ENCODE measurements at regions not wholly inside any gene's neighbourhood (a gene's known extent, or its start where the extent isn't known, plus 50 kb on each side); places are given as distances from the start of the nearest gene placed in this dataset.

- H3K9me3 ChIP-seq: no peaks in the 10 kb centered on the region
- no peak overlapping the region for H3K4me3 ChIP-seq
- 55% methylated on average over 2 of the region's 2 CpGs for WGBS (ENCODE audit: insufficient coverage, low coverage, low lambda C conversion rate, missing lambda C conversion rate)
- no peak overlapping the region for H3K27ac ChIP-seq
- no peak for TF ChIP-seq POLR2A (IDR thresholded peaks at IDR 0.05)
- TF ChIP-seq CTCF (IDR thresholded peaks at IDR 0.05): no peak
- no peak for ATAC-seq
- no peaks in the 10 kb centered on the region for H3K4me1 ChIP-seq
- intact Hi-C loops (cut with DNase I): no loop called here
- H3K27me3 ChIP-seq: no peaks in the 10 kb centered on the region
- no peak for DNase-seq
- H3K36me3 ChIP-seq: no peaks in the 10 kb centered on the region
These were observed 788.2 kb downstream of the DSC3 start for GRCh38 chr18:30254331-30254730.

- no peak overlapping the region for H3K4me3 ChIP-seq
- TF ChIP-seq POLR2A (IDR thresholded peaks at IDR 0.05) (no peak), CTCF (IDR thresholded peaks at IDR 0.05) (no peak)
- ATAC-seq: no peak
- H3K27me3 ChIP-seq: no peaks in the 10 kb centered on the region
- no peak for DNase-seq
- no peaks in the 10 kb centered on the region for H3K36me3 ChIP-seq
- no peaks in the 10 kb centered on the region for H3K9me3 ChIP-seq
- no peaks in the 10 kb centered on the region for H3K4me1 ChIP-seq
- intact Hi-C loops (cut with DNase I): no loop called here
- no peak overlapping the region for H3K27ac ChIP-seq
These were observed 794.5 kb downstream of the DSC3 start for GRCh38 chr18:30248056-30248455.

- Histone ChIP-seq H3K36me3 (no peaks in the 10 kb centered on the region), H3K9me3 (no peaks in the 10 kb centered on the region), H3K27me3 (no peaks in the 10 kb centered on the region), H3K27ac (no peak overlapping the region), H3K4me3 (no peak overlapping the region), H3K4me1 (no peaks in the 10 kb centered on the region)
- no peak for DNase-seq
- intact Hi-C loops (cut with DNase I): no loop called here
- ATAC-seq: no peak
- 46% methylated on average over 3 of the region's 3 CpGs for WGBS (ENCODE audit: insufficient coverage, low coverage, low lambda C conversion rate, missing lambda C conversion rate)
- TF ChIP-seq POLR2A (IDR thresholded peaks at IDR 0.05) (no peak), CTCF (IDR thresholded peaks at IDR 0.05) (no peak)
These were observed 796.6 kb downstream of the DSC3 start for GRCh38 chr18:30245766-30246455.

DNA sequence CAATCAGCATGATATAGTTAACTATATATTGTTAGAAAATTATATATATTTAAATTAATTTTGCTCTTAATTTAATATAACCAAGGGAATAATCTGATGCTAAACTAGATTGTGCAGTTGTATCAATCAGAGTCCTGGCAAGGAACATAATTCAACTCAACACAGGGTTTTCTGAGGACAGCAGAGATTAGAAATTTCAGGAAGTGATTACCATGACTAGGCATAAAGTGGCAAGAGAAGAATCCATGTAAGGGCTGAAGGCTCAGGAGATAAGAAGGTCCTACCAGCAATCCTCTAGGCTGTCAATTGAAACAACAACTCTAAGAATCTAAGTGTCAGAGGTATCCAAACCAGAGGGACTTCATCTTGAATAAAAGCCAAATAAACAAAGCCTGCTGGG lies 807.8 kb downstream of the DSC3 start:
- no peak overlapping the region for H3K27ac ChIP-seq
- H3K36me3 ChIP-seq: peaks cover 0 to 2% (median 0%) of the 10 kb centered on the region in 4 donors
- intact Hi-C loops (cut with DNase I): no loop called here
- ATAC-seq (no peak), DNase-seq (no peak)
- no peaks in the 10 kb centered on the region for H3K27me3 ChIP-seq
- TF ChIP-seq CTCF (IDR thresholded peaks at IDR 0.05): no peak
- no peak for TF ChIP-seq POLR2A (IDR thresholded peaks at IDR 0.05)
- H3K4me3 ChIP-seq: no peak overlapping the region
- no peaks in the 10 kb centered on the region for H3K4me1 ChIP-seq
- H3K9me3 ChIP-seq: no peaks in the 10 kb centered on the region

- TF ChIP-seq POLR2A (IDR thresholded peaks at IDR 0.05): no peak
- TF ChIP-seq CTCF (IDR thresholded peaks at IDR 0.05): no peak
- no peak overlapping the region for H3K4me3 ChIP-seq
These were observed 831.4 kb downstream of the DSC3 start for GRCh38 chr18:30211112-30211511.

More at GRCh38 chr18:30211112-30211511, 831.4 kb downstream of the DSC3 start:
- H3K27me3 ChIP-seq: no peaks in the 10 kb centered on the region
- H3K4me1 ChIP-seq: no peaks in the 10 kb centered on the region
- no peak overlapping the region for H3K27ac ChIP-seq
- no peaks in the 10 kb centered on the region for H3K9me3 ChIP-seq
- no peak for ATAC-seq
- no peak for DNase-seq
- intact Hi-C loops (cut with DNase I): no loop called here
- H3K36me3 ChIP-seq: no peaks in the 10 kb centered on the region
